Natural killer cell treated with Interleukin-12 subunit alpha and Interleukin-12 subunit beta and Interleukin-15 and Interleukin-18, amount 100 ng/mL, for 72 hours (primary cell): ENCODE measurements at regions not wholly inside any gene's neighbourhood (a gene's known extent, or its start where the extent isn't known, plus 50 kb on each side); places are given as distances from the start of the nearest gene placed in this dataset.

Experiments
- ATAC-seq, 2 donors: fragments of 150-1000 bp; cut with Tn5 transposase in 1 of 2; sonication (Bioruptor Pico), chemical (Tn5 transposase) in 1 of 2; 2 replicates each; pipeline ENCODE4 v1.10.0; 2021
- DNase-seq: peaks from one replicate; pipeline ENCODE4 v3.0.0; 2022; ENCODE audit warnings: low spot score
- H3K27ac Mint-ChIP-seq, 2 donors: 1 replicate in 1 of 2; 2 replicates in 1 of 2; pipeline ENCODE4 v1.8.0; 2022; ENCODE audit warnings: mixed read lengths in 2 of 2, mild to moderate bottlenecking in 1 of 2, moderate library complexity in 1 of 2
- H3K27me3 Mint-ChIP-seq, 2 donors: 1 replicate in 1 of 2; 2 replicates in 1 of 2; pipeline ENCODE4 v1.8.0; 2022; ENCODE audit warnings: mixed read lengths in 2 of 2
- H3K36me3 Mint-ChIP-seq: one replicate; pipeline ENCODE4 v1.8.0; 2022; ENCODE audit warnings: mixed read lengths
- H3K4me1 Mint-ChIP-seq, 2 donors: 1 replicate in 1 of 2; 2 replicates in 1 of 2; pipeline ENCODE4 v1.8.0; 2022; ENCODE audit warnings: low read depth in 2 of 2, mixed read lengths in 2 of 2, mild to moderate bottlenecking in 1 of 2
- H3K4me3 Mint-ChIP-seq: one replicate; pipeline ENCODE4 v1.8.0; 2022; ENCODE audit warnings: mixed read lengths
- H3K9me3 Mint-ChIP-seq: 2 replicates; pipeline ENCODE4 v1.8.0; 2022; ENCODE audit warnings: mixed read lengths

- H3K4me3 Mint-ChIP-seq = no peak overlapping the region
- no peak for DNase-seq
- no peaks in the 10 kb centered on the region for H3K9me3 Mint-ChIP-seq
- peaks cover 8 to 9% of the 10 kb centered on the region in 2 donors for H3K27me3 Mint-ChIP-seq
- H3K36me3 Mint-ChIP-seq = no peaks in the 10 kb centered on the region
- H3K4me1 Mint-ChIP-seq = no peaks in the 10 kb centered on the region
- peak in 1 of 2 donors; percentile 15 for ATAC-seq
- H3K27ac Mint-ChIP-seq = no peak overlapping the region
Measured at GRCh38 chr13:112236016-112236415, 140.1 kb upstream of the SPACA7 start.

GRCh38 chr13:112236539-112237197, 139.5 kb upstream of the SPACA7 start:
- Mint-ChIP-seq H3K27me3 (peaks cover 8 to 13% of the 10 kb centered on the region in 2 donors), H3K4me3 (no peak overlapping the region), H3K27ac (no peak overlapping the region), H3K4me1 (no peaks in the 10 kb centered on the region), H3K36me3 (no peaks in the 10 kb centered on the region), H3K9me3 (no peaks in the 10 kb centered on the region)
- ATAC-seq = no peak
- DNase-seq = no peak

DNA sequence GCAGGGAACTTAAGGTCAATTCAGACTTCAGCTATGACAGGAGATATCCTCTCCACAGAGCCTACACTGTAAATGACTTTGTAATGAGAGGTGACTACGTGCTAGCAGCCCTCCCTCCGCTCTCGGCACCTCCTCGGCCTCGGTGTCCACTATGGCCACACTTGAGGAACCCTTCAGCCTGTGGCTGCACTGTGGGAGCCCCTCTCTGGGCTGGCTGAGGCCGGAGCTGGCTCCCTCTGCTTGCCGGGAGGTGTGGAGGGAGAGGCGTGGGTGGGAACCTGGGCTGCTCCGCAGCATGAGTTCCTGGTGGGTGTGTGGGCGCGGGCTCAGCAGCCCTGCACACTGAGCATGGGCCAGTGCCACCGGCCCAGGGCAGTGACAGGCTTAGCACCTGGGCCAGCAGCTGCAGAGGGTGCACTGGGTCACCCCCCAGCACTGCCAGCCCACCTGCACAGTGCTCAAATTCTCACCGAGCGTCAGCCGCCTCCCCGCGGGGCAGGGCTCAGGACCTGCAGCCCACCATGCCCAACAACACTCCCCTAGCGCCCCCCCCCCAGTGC, 137.6 kb upstream of the SPACA7 start:
- Mint-ChIP-seq H3K27ac (no peak overlapping the region), H3K36me3 (no peaks in the 10 kb centered on the region), H3K4me1 (no peaks in the 10 kb centered on the region), H3K9me3 (no peaks in the 10 kb centered on the region), H3K27me3 (peaks cover 8 to 13% of the 10 kb centered on the region in 2 donors), H3K4me3 (no peak overlapping the region)
- no peak for ATAC-seq
- DNase-seq = no peak

GRCh38 chr13:112240076-112240475, 136.1 kb upstream of the SPACA7 start:
- ATAC-seq = no peak
- Mint-ChIP-seq H3K27me3 (peaks cover 4 to 5% of the 10 kb centered on the region in 2 donors), H3K36me3 (no peaks in the 10 kb centered on the region), H3K9me3 (no peaks in the 10 kb centered on the region), H3K27ac (no peak overlapping the region), H3K4me3 (no peak overlapping the region), H3K4me1 (no peaks in the 10 kb centered on the region)
- DNase-seq = no peak

- Mint-ChIP-seq H3K4me3 (no peak overlapping the region), H3K4me1 (no peaks in the 10 kb centered on the region), H3K9me3 (no peaks in the 10 kb centered on the region), H3K36me3 (no peaks in the 10 kb centered on the region), H3K27ac (no peak overlapping the region), H3K27me3 (peaks cover 0 to 4% of the 10 kb centered on the region in 2 donors)
- no peak for ATAC-seq
- no peak for DNase-seq
Measured at GRCh38 chr13:112241288-112241687, 134.9 kb upstream of the SPACA7 start.

- ATAC-seq (no peak), DNase-seq (no peak)
- no peak overlapping the region for H3K4me3 Mint-ChIP-seq
- H3K36me3 Mint-ChIP-seq = no peaks in the 10 kb centered on the region
- no peaks in the 10 kb centered on the region for H3K4me1 Mint-ChIP-seq
- no peak overlapping the region for H3K27ac Mint-ChIP-seq
- H3K9me3 Mint-ChIP-seq = no peaks in the 10 kb centered on the region
- peaks cover 0 to 4% of the 10 kb centered on the region in 2 donors for H3K27me3 Mint-ChIP-seq
Measured at GRCh38 chr13:112242777-112243176, 133.4 kb upstream of the SPACA7 start.

GRCh38 chr13:112244061-112244460, 132.1 kb upstream of the SPACA7 start:
- ATAC-seq (no peak), DNase-seq (no peak)
- Mint-ChIP-seq H3K9me3 (no peaks in the 10 kb centered on the region), H3K36me3 (no peaks in the 10 kb centered on the region), H3K4me1 (no peaks in the 10 kb centered on the region), H3K27ac (no peak overlapping the region), H3K27me3 (peaks cover 0 to 4% of the 10 kb centered on the region in 2 donors), H3K4me3 (no peak overlapping the region)

- Mint-ChIP-seq H3K9me3 (no peaks in the 10 kb centered on the region), H3K4me3 (no peak overlapping the region), H3K27ac (no peak overlapping the region), H3K4me1 (no peaks in the 10 kb centered on the region), H3K36me3 (no peaks in the 10 kb centered on the region), H3K27me3 (peaks cover 0 to 4% of the 10 kb centered on the region in 2 donors)
- ATAC-seq (no peak), DNase-seq (no peak)
Measured at GRCh38 chr13:112244495-112245177, 131.5 kb upstream of the SPACA7 start.

DNA sequence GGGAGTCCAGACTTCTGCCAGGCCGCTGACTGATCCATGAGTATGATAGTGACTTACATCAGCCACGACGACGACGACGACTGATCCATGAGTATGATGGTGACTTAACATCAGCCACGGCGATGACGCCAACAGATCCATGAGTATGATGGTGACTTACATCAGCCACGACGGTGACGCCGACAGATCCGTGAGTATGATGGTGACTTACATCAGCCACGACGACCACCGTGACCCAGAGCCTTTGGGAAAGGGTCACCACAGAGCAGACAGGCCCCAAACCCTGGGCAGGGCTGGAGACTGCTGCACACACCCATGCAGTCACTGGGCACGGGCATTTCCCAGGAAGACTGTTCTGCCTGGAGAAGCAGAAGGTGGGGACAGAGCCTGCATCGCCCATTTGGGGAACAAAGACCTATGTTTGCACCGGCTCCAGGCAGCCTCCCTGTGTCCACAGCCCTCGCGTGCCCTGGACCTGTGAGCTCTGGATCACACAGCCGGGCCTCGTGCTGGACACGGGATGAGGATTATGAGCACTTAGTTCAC, 130.9 kb upstream of the SPACA7 start:
- H3K4me1 Mint-ChIP-seq = no peaks in the 10 kb centered on the region
- no peaks in the 10 kb centered on the region for H3K9me3 Mint-ChIP-seq
- no peak overlapping the region for H3K27ac Mint-ChIP-seq
- ATAC-seq = no peak
- H3K27me3 Mint-ChIP-seq = peaks cover 0 to 7% of the 10 kb centered on the region in 2 donors
- H3K4me3 Mint-ChIP-seq = no peak overlapping the region
- H3K36me3 Mint-ChIP-seq = no peaks in the 10 kb centered on the region
- no peak for DNase-seq

DNA sequence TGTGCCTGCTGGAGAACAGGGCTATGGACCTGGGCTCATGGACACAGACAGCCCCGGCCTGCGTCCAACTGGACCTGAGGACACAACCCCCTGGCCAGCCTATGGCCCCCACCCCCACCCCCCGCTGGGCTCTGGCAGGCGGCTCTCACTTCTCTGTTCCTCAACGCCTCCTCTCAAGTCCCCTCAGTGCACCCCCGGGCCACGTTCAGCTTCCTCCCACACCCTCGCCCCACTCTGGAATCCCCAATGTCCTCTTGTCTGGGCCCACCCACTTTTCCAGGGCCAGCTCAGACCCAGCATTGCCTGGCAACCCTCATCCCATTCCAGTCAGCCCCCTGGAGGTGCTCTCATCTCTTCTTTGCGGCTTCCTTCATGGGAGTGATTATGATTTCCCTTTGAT, 130.2 kb upstream of the SPACA7 start:
- no peak for ATAC-seq
- Mint-ChIP-seq H3K9me3 (no peaks in the 10 kb centered on the region), H3K4me1 (no peaks in the 10 kb centered on the region), H3K4me3 (no peak overlapping the region), H3K27me3 (peaks cover 0 to 7% of the 10 kb centered on the region in 2 donors), H3K27ac (no peak overlapping the region), H3K36me3 (no peaks in the 10 kb centered on the region)
- DNase-seq = no peak

GRCh38 chr13:112246731-112247470, 129.3 kb upstream of the SPACA7 start:
- peaks cover 0 to 4% of the 10 kb centered on the region in 2 donors for H3K27me3 Mint-ChIP-seq
- no peaks in the 10 kb centered on the region for H3K4me1 Mint-ChIP-seq
- H3K27ac Mint-ChIP-seq = no peak overlapping the region
- no peak overlapping the region for H3K4me3 Mint-ChIP-seq
- no peaks in the 10 kb centered on the region for H3K9me3 Mint-ChIP-seq
- DNase-seq (no peak), ATAC-seq (no peak)
- no peaks in the 10 kb centered on the region for H3K36me3 Mint-ChIP-seq

DNA sequence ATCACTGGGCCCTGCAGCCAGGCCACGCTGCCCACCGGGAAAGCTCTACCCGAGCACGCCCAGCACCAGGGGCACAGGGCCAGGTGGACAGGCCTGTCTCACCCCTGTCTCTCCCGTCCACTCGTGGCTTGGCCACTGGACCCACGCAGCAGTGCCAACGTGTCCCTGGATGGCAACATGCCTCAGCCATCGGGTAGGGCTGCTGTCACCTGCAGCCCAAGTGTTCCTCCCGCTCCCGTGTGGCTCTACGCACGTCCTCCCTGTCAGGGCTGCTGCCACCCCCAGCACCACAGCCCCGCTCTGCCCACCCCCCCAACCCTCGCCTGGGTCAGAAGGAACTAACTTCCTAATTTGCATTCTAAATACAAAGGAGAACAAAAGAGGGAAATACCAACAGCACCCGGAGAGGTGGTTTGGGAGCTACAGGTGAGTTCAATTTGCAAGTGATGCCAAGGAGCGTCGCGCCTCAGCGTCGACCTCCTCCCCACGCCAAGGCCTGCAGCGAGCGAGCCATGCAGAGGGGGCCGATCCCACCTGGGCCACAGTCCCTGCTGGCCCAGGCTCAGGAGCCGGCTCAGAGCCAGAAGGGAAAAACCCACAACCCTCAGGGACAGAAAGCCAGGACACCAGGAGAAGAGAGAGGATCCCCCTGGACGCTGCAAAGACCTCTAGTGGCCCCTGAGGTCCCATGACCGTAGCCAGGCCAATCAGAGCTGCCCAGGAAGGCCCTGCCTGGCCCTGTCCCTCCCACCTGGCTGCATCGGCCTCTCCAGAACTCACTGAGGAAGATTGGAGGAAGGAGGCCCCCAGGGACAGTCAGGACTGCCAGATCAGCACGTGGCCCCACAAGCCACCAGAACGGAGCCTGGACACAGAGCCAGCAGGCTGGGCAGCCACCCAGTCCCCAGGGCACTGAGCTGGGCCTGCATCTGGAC, 128.4 kb upstream of the SPACA7 start:
- Mint-ChIP-seq H3K27me3 (peaks cover 0 to 4% of the 10 kb centered on the region in 2 donors), H3K9me3 (no peaks in the 10 kb centered on the region), H3K4me1 (no peaks in the 10 kb centered on the region), H3K4me3 (no peak overlapping the region), H3K27ac (no peak overlapping the region), H3K36me3 (no peaks in the 10 kb centered on the region)
- DNase-seq (no peak), ATAC-seq (no peak)

GRCh38 chr13:112248406-112248760, 127.8 kb upstream of the SPACA7 start:
- no peak for DNase-seq
- no peaks in the 10 kb centered on the region for H3K36me3 Mint-ChIP-seq
- no peaks in the 10 kb centered on the region for H3K4me1 Mint-ChIP-seq
- no peak overlapping the region for H3K4me3 Mint-ChIP-seq
- H3K9me3 Mint-ChIP-seq = no peaks in the 10 kb centered on the region
- peaks cover 0 to 4% of the 10 kb centered on the region in 2 donors for H3K27me3 Mint-ChIP-seq
- ATAC-seq = no peak
- no peak overlapping the region for H3K27ac Mint-ChIP-seq
